H9 (cell line): ENCODE measurements at regions not wholly inside any gene's neighbourhood (a gene's known extent, or its start where the extent isn't known, plus 50 kb on each side); places are given as distances from the start of the nearest gene placed in this dataset.

Source experiments
- DNase-seq: peaks from one replicate; pipeline ENCODE4 v3.0.0-alpha.2; 2017
- H2AFZ ChIP-seq: one replicate; pipeline ENCODE4 v1.6.1; 2013; ENCODE audit warnings: mild to moderate bottlenecking, low read length, control low read depth, moderate library complexity
- H2AK5ac ChIP-seq: 2 replicates; pipeline ENCODE4 v1.6.1; 2013; ENCODE audit warnings: low read length, control low read depth, mixed read lengths; ENCODE audit not compliant: insufficient read length
- H2BK120ac ChIP-seq: one replicate; pipeline ENCODE4 v1.6.1; 2013; ENCODE audit warnings: low read depth, mild to moderate bottlenecking, low read length, control low read depth, inconsistent platforms; ENCODE audit not compliant: poor library complexity, severe bottlenecking
- H2BK12ac ChIP-seq: 2 replicates; pipeline ENCODE4 v1.6.1; 2013; ENCODE audit warnings: low read length, control low read depth, mixed read lengths, low read depth; ENCODE audit not compliant: insufficient read length
- H2BK15ac ChIP-seq: 2 replicates; pipeline ENCODE4 v1.6.1; 2013; ENCODE audit warnings: low read depth, low read length, control low read depth
- H2BK20ac ChIP-seq: one replicate; pipeline ENCODE4 v1.6.1; 2013; ENCODE audit warnings: low read depth, mild to moderate bottlenecking, low read length, control low read depth, inconsistent platforms; ENCODE audit not compliant: poor library complexity, severe bottlenecking
- H2BK5ac ChIP-seq: 2 replicates; pipeline ENCODE4 v1.6.1; 2013; ENCODE audit warnings: low read length, control low read depth, mixed read lengths; ENCODE audit not compliant: insufficient read length
- H3K14ac ChIP-seq: 2 replicates; pipeline ENCODE4 v1.6.1; 2013; ENCODE audit warnings: low read length, control low read depth; ENCODE audit not compliant: insufficient read depth
- H3K18ac ChIP-seq: 2 replicates; pipeline ENCODE4 v1.6.1; 2013; ENCODE audit warnings: low read depth, mild to moderate bottlenecking, mixed read lengths, low read length, control low read depth; ENCODE audit not compliant: insufficient read length
- H3K23ac ChIP-seq: 2 replicates; pipeline ENCODE4 v1.6.1; 2013; ENCODE audit warnings: low read length, control low read depth, mixed read lengths, low read depth; ENCODE audit not compliant: insufficient read length
- H3K23me2 ChIP-seq: 2 replicates; pipeline ENCODE4 v1.6.1; 2013; ENCODE audit warnings: low read depth, mild to moderate bottlenecking, mixed read lengths, low read length, control low read depth; ENCODE audit not compliant: insufficient read length, poor library complexity, severe bottlenecking
- H3K27ac ChIP-seq: 2 replicates; pipeline ENCODE4 v1.5.1; 2013; ENCODE audit warnings: low read length, control low read depth, mixed read lengths, low read depth; ENCODE audit not compliant: insufficient read length
- H3K27me3 ChIP-seq: 2 replicates; pipeline ENCODE4 v1.6.1; 2013; ENCODE audit warnings: low read length, control low read depth, inconsistent platforms; ENCODE audit not compliant: insufficient read depth
- H3K4ac ChIP-seq: 2 replicates; pipeline ENCODE4 v1.6.1; 2013; ENCODE audit warnings: low read depth, mild to moderate bottlenecking, control low read depth, inconsistent platforms, low read length, moderate library complexity
- H3K4me1 ChIP-seq: 2 replicates; pipeline ENCODE4 v1.6.1; 2013; ENCODE audit warnings: low read length, control low read depth, inconsistent platforms; ENCODE audit not compliant: insufficient read depth
- H3K4me2 ChIP-seq: 2 replicates; pipeline ENCODE4 v1.6.1; 2013; ENCODE audit warnings: low read length, control low read depth, mixed read lengths; ENCODE audit not compliant: insufficient read length, insufficient read depth
- H3K56ac ChIP-seq: 2 replicates; pipeline ENCODE4 v1.6.1; 2013; ENCODE audit warnings: low read depth, mild to moderate bottlenecking, mixed read lengths, low read length, control low read depth; ENCODE audit not compliant: insufficient read length
- H3K79me1 ChIP-seq: 2 replicates; pipeline ENCODE4 v1.6.1; 2013; ENCODE audit warnings: low read depth, mild to moderate bottlenecking, moderate library complexity, low read length, control low read depth, inconsistent platforms; ENCODE audit not compliant: insufficient read depth, poor library complexity, severe bottlenecking
- H3K79me2 ChIP-seq: 2 replicates; pipeline ENCODE4 v1.6.1; 2013; ENCODE audit warnings: low read length, control low read depth, inconsistent platforms; ENCODE audit not compliant: insufficient read depth
- H3K9ac ChIP-seq: 2 replicates; pipeline ENCODE4 v1.6.1; 2013; ENCODE audit warnings: low read length, control low read depth, mixed read lengths; ENCODE audit not compliant: insufficient read length; ENCODE audit errors: extremely low read depth
- H3K9me3 ChIP-seq: one replicate; pipeline ENCODE4 v1.6.1; 2013; ENCODE audit warnings: low read depth, low read length, inconsistent platforms; ENCODE audit not compliant: control insufficient read depth
- H3T11ph ChIP-seq: one replicate; pipeline ENCODE4 v1.6.1; 2013; ENCODE audit warnings: mild to moderate bottlenecking, low read length, control low read depth, inconsistent platforms
- H4K20me1 ChIP-seq: one replicate; pipeline ENCODE4 v1.6.1; 2013; ENCODE audit not compliant: control insufficient read depth, insufficient read length, insufficient read depth
- H4K5ac ChIP-seq: 2 replicates; pipeline ENCODE4 v1.6.1; 2013; ENCODE audit warnings: low read depth, mild to moderate bottlenecking, mixed read lengths, low read length, control low read depth; ENCODE audit not compliant: insufficient read length
- H4K8ac ChIP-seq: replicated peaks from 2 replicates; pipeline ENCODE4 v1.6.1; 2013; ENCODE audit warnings: low read length, control low read depth, mixed read lengths, low read depth; ENCODE audit not compliant: insufficient read length
- H4K91ac ChIP-seq: 2 replicates; pipeline ENCODE4 v1.6.1; 2013; ENCODE audit warnings: low read depth, mild to moderate bottlenecking, moderate library complexity, mixed read lengths, low read length, control low read depth; ENCODE audit not compliant: insufficient read length
- H3K27ac Mint-ChIP-seq, 3 experiments: 2 replicates in 2 of 3; 3 replicates in 1 of 3; pipeline ENCODE4 v1.8.0; 2020 to 2021; ENCODE audit warnings: mixed read lengths in 3 of 3, mild to moderate bottlenecking in 1 of 3, moderate library complexity in 1 of 3
- H3K27me3 Mint-ChIP-seq: 2 replicates; pipeline ENCODE4 v1.8.0; 2021; ENCODE audit warnings: low read depth, mild to moderate bottlenecking, moderate library complexity, mixed read lengths
- H3K36me3 Mint-ChIP-seq, 3 experiments: 2 replicates in 2 of 3; 3 replicates in 1 of 3; pipeline ENCODE4 v1.8.0; 2020 to 2021; ENCODE audit warnings: low read depth in 3 of 3, mixed read lengths in 3 of 3; ENCODE audit not compliant: insufficient read depth in 1 of 3
- H3K4me1 Mint-ChIP-seq, 2 experiments: 2 replicates each; pipeline ENCODE4 v1.8.0; 2020; ENCODE audit warnings: mixed read lengths in 2 of 2
- H3K4me3 Mint-ChIP-seq, 2 experiments: 2 replicates in 1 of 2; 3 replicates in 1 of 2; pipeline ENCODE4 v1.8.0; 2020 to 2021; ENCODE audit warnings: mild to moderate bottlenecking in 2 of 2, mixed read lengths in 2 of 2, moderate library complexity in 1 of 2
- H3K9me3 Mint-ChIP-seq, 2 experiments: 2 replicates in 1 of 2; 3 replicates in 1 of 2; pipeline ENCODE4 v1.8.0; 2020; ENCODE audit warnings: mild to moderate bottlenecking in 2 of 2, mixed read lengths in 2 of 2, moderate library complexity in 1 of 2
- CTCF ChIP-seq: fragments of 200-600 bp; sonication (generic); conservative IDR thresholded peaks from 3 replicates; pipeline ENCODE4 v1.8.0; 2021; ENCODE audit warnings: antibody characterized with exemption, mild to moderate bottlenecking
- WGBS: extraction: QIAGEN DNeasy Blood & Tissue Kit; methylation state at CpG from one replicate; pipeline ENCODE4 v1.1.7; 2013; ENCODE audit warnings: missing lambda C conversion rate, low lambda C conversion rate, mixed read lengths; ENCODE audit not compliant: insufficient read length; ENCODE audit errors: extremely low coverage; 5-methylcytosine and 5-hydroxymethylcytosine counted together

GRCh38 chr7:81070956-81071355 lies 152.1 kb upstream of the SEMA3C start:
- Mint-ChIP-seq H3K9me3 (peaks cover 8 to 12% of the 10 kb centered on the region in 2 experiments; a peak in 4 of 5 replicates), H3K36me3 (peaks cover 0 to 12% (median 5%) of the 10 kb centered on the region in 3 experiments; a peak in 4 of 7 replicates), H3K4me1 (peaks cover 3 to 5% of the 10 kb centered on the region in 2 experiments; a peak in 1 of 4 replicates), H3K27me3 (no peaks in the 10 kb centered on the region), H3K27ac (no peak overlapping the region), H3K4me3 (no peak overlapping the region)
- H3K4me2 ChIP-seq, result no peak overlapping the region
- H3K23me2 ChIP-seq, result no peaks in the 10 kb centered on the region
- H3K18ac ChIP-seq, result no peak overlapping the region
- H2BK120ac ChIP-seq, result no peak overlapping the region
- no peak overlapping the region for H3K56ac ChIP-seq
- H3T11ph ChIP-seq, result no peak overlapping the region
- no peak overlapping the region for H2BK12ac ChIP-seq
- H4K8ac ChIP-seq, result no peak overlapping the region
- H2AK5ac ChIP-seq, result no peak overlapping the region
- no peaks in the 10 kb centered on the region for H3K9me3 ChIP-seq
- no peak for DNase-seq
- TF ChIP-seq CTCF, result no peak
- no peak overlapping the region for H2BK20ac ChIP-seq
- H2BK15ac ChIP-seq, result no peak overlapping the region
- no peaks in the 10 kb centered on the region for H3K4me1 ChIP-seq
- H4K20me1 ChIP-seq, result no peaks in the 10 kb centered on the region
- no peaks in the 10 kb centered on the region for H3K79me1 ChIP-seq
- no peak overlapping the region for H3K9ac ChIP-seq
- H3K27ac ChIP-seq, result no peak overlapping the region
- no CpG with 5 or more reads among the region's 21 CpGs for WGBS
- no peak overlapping the region for H3K23ac ChIP-seq
- H3K79me2 ChIP-seq, result no peaks in the 10 kb centered on the region
- H2AFZ ChIP-seq, result no peak overlapping the region
- H2BK5ac ChIP-seq, result no peak overlapping the region
- H3K4ac ChIP-seq, result no peak overlapping the region
- no peak overlapping the region for H3K14ac ChIP-seq
- H4K5ac ChIP-seq, result no peak overlapping the region
- no peaks in the 10 kb centered on the region for H3K27me3 ChIP-seq
- no peak overlapping the region for H4K91ac ChIP-seq
